H9 (cell line): ENCODE measurements at regions not wholly inside any gene's neighbourhood (a gene's known extent, or its start where the extent isn't known, plus 50 kb on each side); places are given as distances from the start of the nearest gene placed in this dataset.

Experiments used
- DNase-seq: peaks from one replicate; pipeline ENCODE4 v3.0.0-alpha.2; 2017
- H2AFZ ChIP-seq: one replicate; pipeline ENCODE4 v1.6.1; 2013; ENCODE audit warnings: mild to moderate bottlenecking, low read length, control low read depth, moderate library complexity
- H2AK5ac ChIP-seq: 2 replicates; pipeline ENCODE4 v1.6.1; 2013; ENCODE audit warnings: low read length, control low read depth, mixed read lengths; ENCODE audit not compliant: insufficient read length
- H2BK120ac ChIP-seq: one replicate; pipeline ENCODE4 v1.6.1; 2013; ENCODE audit warnings: low read depth, mild to moderate bottlenecking, low read length, control low read depth, inconsistent platforms; ENCODE audit not compliant: poor library complexity, severe bottlenecking
- H2BK12ac ChIP-seq: 2 replicates; pipeline ENCODE4 v1.6.1; 2013; ENCODE audit warnings: low read length, control low read depth, mixed read lengths, low read depth; ENCODE audit not compliant: insufficient read length
- H2BK15ac ChIP-seq: 2 replicates; pipeline ENCODE4 v1.6.1; 2013; ENCODE audit warnings: low read depth, low read length, control low read depth
- H2BK20ac ChIP-seq: one replicate; pipeline ENCODE4 v1.6.1; 2013; ENCODE audit warnings: low read depth, mild to moderate bottlenecking, low read length, control low read depth, inconsistent platforms; ENCODE audit not compliant: poor library complexity, severe bottlenecking
- H2BK5ac ChIP-seq: 2 replicates; pipeline ENCODE4 v1.6.1; 2013; ENCODE audit warnings: low read length, control low read depth, mixed read lengths; ENCODE audit not compliant: insufficient read length
- H3K14ac ChIP-seq: 2 replicates; pipeline ENCODE4 v1.6.1; 2013; ENCODE audit warnings: low read length, control low read depth; ENCODE audit not compliant: insufficient read depth
- H3K18ac ChIP-seq: 2 replicates; pipeline ENCODE4 v1.6.1; 2013; ENCODE audit warnings: low read depth, mild to moderate bottlenecking, mixed read lengths, low read length, control low read depth; ENCODE audit not compliant: insufficient read length
- H3K23ac ChIP-seq: 2 replicates; pipeline ENCODE4 v1.6.1; 2013; ENCODE audit warnings: low read length, control low read depth, mixed read lengths, low read depth; ENCODE audit not compliant: insufficient read length
- H3K23me2 ChIP-seq: 2 replicates; pipeline ENCODE4 v1.6.1; 2013; ENCODE audit warnings: low read depth, mild to moderate bottlenecking, mixed read lengths, low read length, control low read depth; ENCODE audit not compliant: insufficient read length, poor library complexity, severe bottlenecking
- H3K27ac ChIP-seq: 2 replicates; pipeline ENCODE4 v1.5.1; 2013; ENCODE audit warnings: low read length, control low read depth, mixed read lengths, low read depth; ENCODE audit not compliant: insufficient read length
- H3K27me3 ChIP-seq: 2 replicates; pipeline ENCODE4 v1.6.1; 2013; ENCODE audit warnings: low read length, control low read depth, inconsistent platforms; ENCODE audit not compliant: insufficient read depth
- H3K4ac ChIP-seq: 2 replicates; pipeline ENCODE4 v1.6.1; 2013; ENCODE audit warnings: low read depth, mild to moderate bottlenecking, control low read depth, inconsistent platforms, low read length, moderate library complexity
- H3K4me1 ChIP-seq: 2 replicates; pipeline ENCODE4 v1.6.1; 2013; ENCODE audit warnings: low read length, control low read depth, inconsistent platforms; ENCODE audit not compliant: insufficient read depth
- H3K4me2 ChIP-seq: 2 replicates; pipeline ENCODE4 v1.6.1; 2013; ENCODE audit warnings: low read length, control low read depth, mixed read lengths; ENCODE audit not compliant: insufficient read length, insufficient read depth
- H3K56ac ChIP-seq: 2 replicates; pipeline ENCODE4 v1.6.1; 2013; ENCODE audit warnings: low read depth, mild to moderate bottlenecking, mixed read lengths, low read length, control low read depth; ENCODE audit not compliant: insufficient read length
- H3K79me1 ChIP-seq: 2 replicates; pipeline ENCODE4 v1.6.1; 2013; ENCODE audit warnings: low read depth, mild to moderate bottlenecking, moderate library complexity, low read length, control low read depth, inconsistent platforms; ENCODE audit not compliant: insufficient read depth, poor library complexity, severe bottlenecking
- H3K79me2 ChIP-seq: 2 replicates; pipeline ENCODE4 v1.6.1; 2013; ENCODE audit warnings: low read length, control low read depth, inconsistent platforms; ENCODE audit not compliant: insufficient read depth
- H3K9ac ChIP-seq: 2 replicates; pipeline ENCODE4 v1.6.1; 2013; ENCODE audit warnings: low read length, control low read depth, mixed read lengths; ENCODE audit not compliant: insufficient read length; ENCODE audit errors: extremely low read depth
- H3K9me3 ChIP-seq: one replicate; pipeline ENCODE4 v1.6.1; 2013; ENCODE audit warnings: low read depth, low read length, inconsistent platforms; ENCODE audit not compliant: control insufficient read depth
- H3T11ph ChIP-seq: one replicate; pipeline ENCODE4 v1.6.1; 2013; ENCODE audit warnings: mild to moderate bottlenecking, low read length, control low read depth, inconsistent platforms
- H4K20me1 ChIP-seq: one replicate; pipeline ENCODE4 v1.6.1; 2013; ENCODE audit not compliant: control insufficient read depth, insufficient read length, insufficient read depth
- H4K5ac ChIP-seq: 2 replicates; pipeline ENCODE4 v1.6.1; 2013; ENCODE audit warnings: low read depth, mild to moderate bottlenecking, mixed read lengths, low read length, control low read depth; ENCODE audit not compliant: insufficient read length
- H4K8ac ChIP-seq: replicated peaks from 2 replicates; pipeline ENCODE4 v1.6.1; 2013; ENCODE audit warnings: low read length, control low read depth, mixed read lengths, low read depth; ENCODE audit not compliant: insufficient read length
- H4K91ac ChIP-seq: 2 replicates; pipeline ENCODE4 v1.6.1; 2013; ENCODE audit warnings: low read depth, mild to moderate bottlenecking, moderate library complexity, mixed read lengths, low read length, control low read depth; ENCODE audit not compliant: insufficient read length
- H3K27ac Mint-ChIP-seq, 3 experiments: 2 replicates in 2 of 3; 3 replicates in 1 of 3; pipeline ENCODE4 v1.8.0; 2020 to 2021; ENCODE audit warnings: mixed read lengths in 3 of 3, mild to moderate bottlenecking in 1 of 3, moderate library complexity in 1 of 3
- H3K27me3 Mint-ChIP-seq: 2 replicates; pipeline ENCODE4 v1.8.0; 2021; ENCODE audit warnings: low read depth, mild to moderate bottlenecking, moderate library complexity, mixed read lengths
- H3K36me3 Mint-ChIP-seq, 3 experiments: 2 replicates in 2 of 3; 3 replicates in 1 of 3; pipeline ENCODE4 v1.8.0; 2020 to 2021; ENCODE audit warnings: low read depth in 3 of 3, mixed read lengths in 3 of 3; ENCODE audit not compliant: insufficient read depth in 1 of 3
- H3K4me1 Mint-ChIP-seq, 2 experiments: 2 replicates each; pipeline ENCODE4 v1.8.0; 2020; ENCODE audit warnings: mixed read lengths in 2 of 2
- H3K4me3 Mint-ChIP-seq, 2 experiments: 2 replicates in 1 of 2; 3 replicates in 1 of 2; pipeline ENCODE4 v1.8.0; 2020 to 2021; ENCODE audit warnings: mild to moderate bottlenecking in 2 of 2, mixed read lengths in 2 of 2, moderate library complexity in 1 of 2
- H3K9me3 Mint-ChIP-seq, 2 experiments: 2 replicates in 1 of 2; 3 replicates in 1 of 2; pipeline ENCODE4 v1.8.0; 2020; ENCODE audit warnings: mild to moderate bottlenecking in 2 of 2, mixed read lengths in 2 of 2, moderate library complexity in 1 of 2
- CTCF ChIP-seq: fragments of 200-600 bp; sonication (generic); conservative IDR thresholded peaks from 3 replicates; pipeline ENCODE4 v1.8.0; 2021; ENCODE audit warnings: antibody characterized with exemption, mild to moderate bottlenecking
- whole genome bisulfite sequencing: extraction: QIAGEN DNeasy Blood & Tissue Kit; methylation state at CpG from one replicate; pipeline ENCODE4 v1.1.7; 2013; ENCODE audit warnings: missing lambda C conversion rate, low lambda C conversion rate, mixed read lengths; ENCODE audit not compliant: insufficient read length; ENCODE audit errors: extremely low coverage; 5-methylcytosine and 5-hydroxymethylcytosine counted together

GRCh38 chr4:159416996-159417395 lies 314.1 kb downstream of the RAPGEF2 start:
- no peak overlapping the region for H4K91ac ChIP-seq
- H2AFZ ChIP-seq = no peak overlapping the region
- H3K23ac ChIP-seq = no peak overlapping the region
- no peak overlapping the region for H2BK20ac ChIP-seq
- no CpG with 5 or more reads among the region's 3 CpGs for WGBS
- no peak overlapping the region for H2BK120ac ChIP-seq
- Mint-ChIP-seq H3K27me3 (no peaks in the 10 kb centered on the region; the same call in none of the 2 replicates), H3K4me3 (no peak overlapping the region), H3K27ac (no peak overlapping the region), H3K4me1 (peaks cover 4 to 5% of the 10 kb centered on the region in 2 experiments; a peak in 3 of 4 replicates), H3K36me3 (peaks cover 2 to 23% (median 4%) of the 10 kb centered on the region in 3 experiments; a peak in 6 of 7 replicates), H3K9me3 (peaks cover 19 to 25% of the 10 kb centered on the region in 2 experiments)
- H3K23me2 ChIP-seq = no peaks in the 10 kb centered on the region
- DNase-seq = no peak
- H3K4me2 ChIP-seq = no peak overlapping the region
- no peaks in the 10 kb centered on the region; the same call in 1 of the 2 replicates for H3K4me1 ChIP-seq
- no peak overlapping the region for H3K27ac ChIP-seq
- H3K9ac ChIP-seq = no peak overlapping the region
- H3K18ac ChIP-seq = no peak overlapping the region
- no peak for TF ChIP-seq CTCF
- H3T11ph ChIP-seq = no peak overlapping the region
- peaks cover 13% of the 10 kb centered on the region for H3K9me3 ChIP-seq
- no peak overlapping the region for H3K4ac ChIP-seq
- no peaks in the 10 kb centered on the region for H3K27me3 ChIP-seq
- no peak overlapping the region for H2BK15ac ChIP-seq
- no peaks in the 10 kb centered on the region for H3K79me1 ChIP-seq
- no peak overlapping the region for H3K14ac ChIP-seq
- no peak overlapping the region for H3K56ac ChIP-seq
- no peaks in the 10 kb centered on the region for H3K79me2 ChIP-seq
- H2BK12ac ChIP-seq = no peak overlapping the region
- no peak overlapping the region for H4K5ac ChIP-seq
- no peak overlapping the region for H2AK5ac ChIP-seq
- no peak overlapping the region for H2BK5ac ChIP-seq
- H4K8ac ChIP-seq = no peak overlapping the region
- H4K20me1 ChIP-seq = no peaks in the 10 kb centered on the region
